ENCODE measurements at regions not wholly inside any gene's neighbourhood (a gene's known extent, or its start where the extent isn't known, plus 50 kb on each side); places are given as distances from the start of the nearest gene placed in this dataset.

DNA sequence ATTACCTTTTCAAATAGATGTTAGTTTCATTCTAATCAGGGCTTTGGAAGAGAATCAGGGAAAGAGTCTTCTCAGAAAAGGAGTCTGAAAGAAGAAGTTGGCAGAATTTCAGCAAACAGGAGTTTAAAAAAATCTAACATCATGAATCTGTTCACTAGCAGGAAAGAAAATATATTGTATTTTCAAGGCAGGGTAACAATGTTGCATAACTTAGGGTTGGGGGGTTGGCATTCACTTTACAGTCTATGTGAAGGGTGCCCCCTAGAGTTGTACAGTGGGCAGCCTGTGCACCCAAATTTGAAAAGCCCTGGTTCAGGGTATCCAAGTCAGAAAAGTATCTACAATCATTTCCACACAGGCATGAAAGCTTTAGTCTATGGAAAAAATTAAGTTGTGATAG, 348.4 kb upstream of the SLC30A5 start:
- DNase-seq, result peak in 2 of 3 donors; percentile 37 to 63

DNA sequence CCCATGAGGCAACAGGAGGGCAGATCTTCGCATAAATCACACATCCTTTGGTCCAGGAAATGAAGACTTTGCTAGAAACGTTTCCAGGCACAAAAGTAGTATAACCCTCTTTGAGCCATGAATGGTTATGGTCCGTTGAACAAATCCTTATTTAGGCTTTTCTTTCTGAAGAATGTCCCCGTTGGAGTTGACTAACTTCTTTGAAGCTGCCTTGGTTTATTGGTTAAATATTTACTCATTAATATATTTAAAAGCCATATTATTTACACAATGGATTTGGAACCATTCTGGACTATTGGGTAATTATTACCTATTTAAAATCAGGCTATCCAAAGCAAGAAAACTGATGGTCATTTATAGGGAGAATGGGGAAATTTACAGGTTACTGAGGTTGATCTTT, 347.6 kb upstream of the SLC30A5 start:
- no peak for DNase-seq

DNA sequence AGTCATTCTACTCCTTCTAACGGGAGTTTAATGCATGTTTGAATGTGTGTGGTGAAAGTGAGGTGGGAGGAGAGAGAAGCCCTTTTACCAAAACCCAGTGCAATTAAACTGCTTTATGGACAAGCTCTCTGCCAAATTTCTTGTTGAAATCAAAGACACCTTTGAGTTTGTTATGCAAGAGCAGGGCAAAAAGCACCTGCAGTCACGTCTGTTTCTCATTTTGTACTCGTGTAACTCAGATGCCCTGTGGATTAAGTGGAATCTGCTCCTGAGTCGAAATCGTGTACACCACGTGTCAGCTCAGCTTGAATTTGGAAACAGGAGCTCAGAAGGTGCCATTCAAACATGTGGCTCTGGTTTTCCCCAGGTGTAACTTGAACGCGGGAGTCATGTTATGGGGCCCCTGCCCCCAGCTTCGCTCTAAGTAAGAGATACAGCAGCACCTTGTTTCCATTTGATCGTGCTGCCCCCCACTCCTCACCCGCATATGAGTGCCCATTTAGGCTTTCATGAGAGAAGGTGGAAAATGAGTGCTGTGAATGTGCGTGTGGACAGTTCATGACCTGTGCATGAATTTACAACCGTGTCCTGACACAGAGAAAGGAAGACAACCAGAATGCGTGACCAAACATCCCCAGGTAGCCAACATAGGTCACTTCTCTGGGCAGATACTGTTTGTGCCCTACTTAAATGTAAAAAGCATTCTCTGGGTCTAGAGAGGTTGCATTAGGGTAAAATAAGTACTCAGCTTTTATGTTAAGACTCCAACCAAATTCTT, 347.0 kb upstream of the SLC30A5 start:
- no peak for DNase-seq

DNA sequence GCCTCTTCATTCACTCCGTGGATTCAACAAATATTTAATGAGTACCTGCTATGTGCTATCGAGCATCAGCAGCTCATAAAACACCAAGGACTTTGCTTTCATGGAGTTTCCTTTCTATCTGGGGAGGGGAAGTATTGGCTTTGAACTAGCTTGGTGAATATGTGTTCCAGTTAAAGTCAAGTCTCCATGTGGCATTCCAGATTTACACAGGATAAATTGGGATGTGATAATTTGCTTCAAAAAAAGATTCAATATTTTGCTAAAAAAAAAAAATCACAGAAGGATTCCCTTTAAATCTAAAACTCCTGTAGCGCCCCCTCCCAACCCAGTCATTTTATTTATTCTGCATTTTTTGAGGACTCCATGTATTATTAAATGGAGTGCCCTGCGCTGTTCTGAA, 346.3 kb upstream of the SLC30A5 start:
- no peak for DNase-seq

DNA sequence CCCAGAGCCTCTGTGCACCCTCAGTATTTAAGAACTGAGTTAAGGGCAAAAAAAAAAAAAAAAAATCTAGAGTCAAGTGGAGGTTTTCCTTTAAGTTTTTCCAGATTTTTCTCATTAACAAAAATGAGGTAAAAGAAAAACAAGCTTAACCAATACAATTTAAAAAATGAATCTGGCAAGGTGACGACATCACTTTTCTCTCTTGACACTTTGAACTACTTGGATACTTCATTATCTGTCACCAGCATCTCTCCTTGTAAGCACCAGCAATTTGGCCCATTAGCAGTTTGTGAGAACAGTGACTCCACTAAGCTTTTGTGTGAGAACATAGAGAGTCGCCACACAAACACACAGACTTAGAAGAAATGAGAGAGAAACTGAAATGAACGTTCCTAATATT, 345.7 kb upstream of the SLC30A5 start:
- DNase-seq, result no peak

DNA sequence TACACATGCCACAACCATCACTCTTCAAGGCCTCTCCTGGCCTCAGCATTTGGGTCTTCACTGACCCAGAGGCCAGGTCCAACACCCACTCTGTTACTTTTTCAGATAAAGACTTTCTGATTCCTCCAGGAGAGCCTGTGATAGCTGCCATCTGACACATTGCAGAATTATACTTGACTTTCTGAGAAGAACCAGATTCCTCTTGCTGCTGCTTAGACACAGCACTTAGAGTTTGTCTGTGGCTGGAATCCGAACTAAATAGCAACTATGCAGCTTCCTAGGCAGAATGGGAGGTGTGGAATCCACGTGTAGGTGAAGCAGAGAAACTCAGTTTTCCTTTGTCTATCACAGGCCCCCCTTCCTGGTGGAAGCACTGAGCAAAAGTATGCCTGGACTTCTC, 344.7 kb upstream of the SLC30A5 start:
- no peak for DNase-seq

DNA sequence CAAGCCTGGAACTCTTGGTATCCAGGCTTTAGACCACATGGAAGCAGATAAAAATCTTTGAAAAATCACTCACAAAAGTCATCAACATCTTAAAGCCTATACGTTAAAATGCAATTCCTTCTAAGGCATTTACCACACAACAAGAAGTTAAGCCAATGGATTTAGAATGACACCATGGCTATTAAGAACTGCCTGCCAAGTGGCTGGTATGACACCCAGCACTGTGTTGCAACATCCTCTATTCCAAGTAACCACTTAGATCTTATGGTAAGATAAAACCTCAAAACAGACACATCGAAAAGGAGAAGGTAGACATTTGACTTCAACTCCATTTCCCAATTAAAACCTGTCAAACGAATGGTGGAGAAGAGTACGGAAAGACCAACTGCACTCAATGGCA, 344.2 kb upstream of the SLC30A5 start:
- DNase-seq, result no peak

DNA sequence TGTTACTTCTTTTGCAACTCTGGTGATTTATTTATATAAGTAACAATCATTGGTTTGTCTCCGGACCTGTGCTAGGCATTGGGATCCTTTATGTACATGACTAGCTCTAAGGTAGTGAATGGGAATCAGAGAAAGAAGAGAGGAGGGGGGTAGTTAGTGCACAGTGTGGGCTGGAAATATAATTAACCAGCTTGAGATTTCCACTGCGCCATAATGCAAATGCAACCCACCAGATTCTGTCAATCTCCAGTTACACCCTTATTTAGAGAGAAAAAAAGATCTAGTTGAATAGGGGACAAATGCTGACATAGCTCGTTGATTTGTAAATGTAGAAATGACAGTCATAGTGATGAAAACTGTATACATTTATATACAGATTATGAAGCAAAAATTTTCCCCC, 342.2 kb upstream of the SLC30A5 start:
- DNase-seq, result no peak

DNA sequence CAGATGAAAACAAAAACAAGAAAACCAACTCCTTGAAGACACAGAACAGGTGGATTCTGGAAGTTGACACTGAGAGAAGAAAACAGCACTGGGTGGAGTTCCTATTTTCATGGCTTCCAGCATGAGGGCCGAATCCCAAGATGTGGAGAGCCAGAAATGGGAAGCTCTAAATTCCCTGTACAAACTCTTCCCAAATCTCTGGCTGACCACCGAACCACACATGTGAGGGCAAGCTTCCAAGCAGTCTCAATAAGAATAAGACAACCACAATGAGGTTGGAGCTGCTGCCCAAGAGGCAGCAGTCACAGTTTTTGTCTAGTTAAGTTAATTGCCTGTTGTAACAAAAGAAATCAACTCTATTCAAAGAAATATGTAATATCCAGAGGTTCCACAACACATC, 339.3 kb upstream of the SLC30A5 start:
- no peak for DNase-seq

DNA sequence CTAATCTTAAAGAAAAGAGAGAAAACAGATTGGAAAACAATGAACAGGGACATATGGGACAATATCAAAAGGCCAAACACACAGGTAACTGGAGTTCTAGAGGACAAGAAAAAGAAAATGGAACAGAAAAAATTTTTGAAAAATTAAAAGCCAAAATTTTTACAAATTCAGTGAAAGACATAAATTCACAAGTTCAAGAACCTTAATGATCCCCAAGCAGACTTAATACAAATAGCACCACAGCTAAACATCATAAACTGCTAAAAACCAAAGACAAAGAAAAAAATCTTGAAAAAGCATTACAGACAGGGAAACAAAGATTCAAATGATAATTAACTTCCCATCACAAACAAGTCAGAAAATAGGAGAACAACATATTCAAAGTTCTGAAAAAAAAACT, 338.5 kb upstream of the SLC30A5 start:
- no peak for DNase-seq

DNA sequence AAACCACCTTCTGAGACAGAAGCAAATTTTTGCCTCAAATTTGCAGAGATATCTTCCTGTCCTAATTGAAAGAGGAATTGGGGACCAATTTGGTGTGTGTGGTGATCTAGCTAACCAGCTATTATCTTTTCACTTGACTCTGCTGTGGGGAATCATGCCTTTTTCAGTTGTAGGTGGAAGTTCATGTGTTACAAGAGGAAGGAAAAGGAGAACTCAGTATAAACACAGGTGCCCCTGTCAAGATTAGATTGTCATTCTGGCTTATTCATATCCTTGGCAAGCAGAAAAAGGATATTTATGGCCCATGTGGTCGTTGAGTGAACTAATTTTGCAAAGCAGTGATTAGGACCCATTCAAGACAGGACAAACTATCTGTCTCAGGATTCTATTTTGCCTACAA, 336.8 kb upstream of the SLC30A5 start:
- no peak for DNase-seq

DNA sequence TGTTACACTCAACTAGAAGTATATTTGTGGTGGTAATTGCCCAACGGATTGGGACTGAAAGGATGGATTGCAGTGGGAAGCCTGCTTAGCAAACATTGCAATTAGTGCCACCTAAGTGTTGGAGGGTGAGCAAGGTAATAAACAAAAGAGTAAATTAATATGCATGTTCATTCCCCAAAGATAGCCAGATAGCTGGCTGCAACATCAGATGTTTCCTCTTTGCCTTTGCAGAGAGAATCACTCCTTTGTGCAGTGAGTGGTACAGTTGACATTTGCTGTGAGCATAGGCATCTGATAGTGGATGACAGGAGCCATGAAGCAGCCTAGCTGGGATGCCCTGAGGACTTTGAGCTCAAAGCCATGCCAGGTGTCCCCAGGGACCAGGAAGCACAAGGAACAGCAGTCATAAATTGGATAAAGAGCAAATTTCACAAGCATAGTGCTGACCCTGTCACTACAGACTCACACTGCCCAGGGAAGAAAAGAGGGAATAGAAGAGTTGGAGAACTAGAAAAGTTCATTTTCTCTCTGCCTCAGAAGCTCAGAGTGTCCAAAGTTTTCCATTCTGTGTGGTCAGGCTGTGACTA, 336.1 kb upstream of the SLC30A5 start:
- no peak for DNase-seq

DNA sequence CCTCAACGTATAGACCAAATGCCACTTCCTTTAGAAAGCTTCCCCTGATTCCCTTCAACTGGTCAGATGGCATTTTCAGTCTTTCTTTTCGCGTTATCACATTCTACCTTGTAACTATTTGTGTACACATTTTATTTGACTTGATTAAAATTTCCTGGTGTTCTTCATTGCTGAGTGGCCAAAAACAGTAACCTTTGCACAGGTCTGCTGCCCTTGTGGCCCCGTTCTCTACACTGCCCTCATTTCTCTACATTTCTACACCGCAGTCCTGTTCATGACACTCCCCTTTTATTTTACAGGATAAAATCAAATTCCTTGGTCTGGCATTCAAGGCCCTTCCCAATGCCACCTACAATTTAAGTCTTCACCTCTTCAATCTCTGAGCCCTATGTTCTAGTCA, 334.2 kb upstream of the SLC30A5 start:
- DNase-seq, result no peak

DNA sequence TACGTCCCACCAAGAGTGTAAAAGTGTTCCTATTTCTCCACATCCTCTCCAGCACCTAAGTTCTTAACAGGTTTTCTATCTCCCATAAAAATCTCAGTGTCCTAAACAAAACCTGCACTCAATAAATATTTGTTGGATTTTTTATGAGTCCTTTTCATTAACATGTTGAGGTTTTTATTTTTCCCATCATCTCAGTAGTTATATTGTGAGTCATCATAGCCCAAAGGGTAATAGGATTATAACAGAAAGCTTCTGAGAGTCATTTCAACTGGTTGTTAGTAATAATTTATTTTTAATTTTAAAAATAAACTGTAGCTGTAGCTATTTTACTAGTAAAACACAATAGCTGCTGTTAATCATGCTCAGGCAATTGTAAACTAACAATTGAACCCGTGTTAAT, 331.6 kb upstream of the SLC30A5 start:
- DNase-seq, result no peak

DNA sequence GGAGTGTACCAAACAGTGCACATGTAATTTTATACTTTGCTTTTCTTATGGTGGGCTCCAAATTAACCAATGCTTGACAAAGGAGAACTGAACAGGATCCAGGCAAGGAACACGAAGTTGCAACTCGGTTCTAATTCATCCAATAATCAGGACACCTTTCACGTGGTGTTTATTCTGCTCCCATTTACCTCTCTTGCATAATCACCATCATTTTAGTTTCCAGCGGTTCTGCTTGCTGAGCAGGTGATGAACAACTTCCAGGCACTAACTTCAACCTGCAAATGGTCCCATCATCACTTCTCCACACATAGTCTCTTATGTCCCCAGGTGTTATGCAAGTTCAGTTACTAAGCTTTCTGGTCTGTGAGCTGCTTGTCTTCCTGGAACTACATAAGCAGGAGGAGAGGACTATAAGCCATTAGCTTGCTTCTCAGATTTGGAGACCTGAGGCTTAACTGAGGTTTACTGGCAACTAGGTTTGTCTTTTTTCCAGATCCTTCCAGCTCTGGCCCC, 326.8 kb upstream of the SLC30A5 start:
- no peak for DNase-seq

DNA sequence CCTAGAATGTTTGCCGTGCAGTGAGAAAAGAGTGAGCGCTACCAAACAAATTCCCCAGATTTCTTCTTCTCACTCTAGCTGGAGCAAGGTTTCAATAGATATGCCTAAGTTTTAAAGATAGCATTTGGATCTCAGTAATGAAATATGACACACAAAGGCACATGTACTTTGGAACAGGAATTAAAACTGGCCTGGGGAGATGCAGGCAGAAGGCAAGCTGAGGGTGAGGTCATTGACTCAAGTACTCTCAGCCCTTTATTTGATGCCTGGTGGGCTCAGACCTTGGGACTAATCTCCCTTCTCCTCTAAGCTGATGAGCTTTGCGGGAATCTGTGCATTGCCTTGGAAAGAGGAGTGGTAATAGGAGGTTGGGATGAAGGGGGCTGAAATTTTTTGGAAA, 323.3 kb upstream of the SLC30A5 start:
- peak in 1 of 3 donors; percentile 6 for DNase-seq

DNA sequence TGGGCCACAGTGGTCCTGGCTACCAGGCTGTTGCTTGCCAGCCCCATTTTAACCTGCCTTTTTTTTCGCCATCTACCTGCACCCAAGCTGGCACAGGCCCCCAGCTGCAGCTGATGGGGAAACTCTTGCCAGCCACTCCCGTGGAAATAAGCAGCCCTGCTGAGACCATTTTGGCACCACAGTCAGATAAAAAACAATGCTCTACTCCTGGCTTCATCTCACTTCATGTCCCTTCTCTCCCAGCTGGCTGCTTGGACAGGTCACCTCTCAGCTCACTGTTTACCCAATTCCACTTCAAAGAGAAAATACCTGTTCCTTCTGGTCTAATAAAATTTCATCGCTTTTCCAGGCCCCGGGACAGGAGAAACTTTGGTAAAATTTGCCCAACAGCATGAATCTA, 322.6 kb upstream of the SLC30A5 start:
- no peak for DNase-seq

DNA sequence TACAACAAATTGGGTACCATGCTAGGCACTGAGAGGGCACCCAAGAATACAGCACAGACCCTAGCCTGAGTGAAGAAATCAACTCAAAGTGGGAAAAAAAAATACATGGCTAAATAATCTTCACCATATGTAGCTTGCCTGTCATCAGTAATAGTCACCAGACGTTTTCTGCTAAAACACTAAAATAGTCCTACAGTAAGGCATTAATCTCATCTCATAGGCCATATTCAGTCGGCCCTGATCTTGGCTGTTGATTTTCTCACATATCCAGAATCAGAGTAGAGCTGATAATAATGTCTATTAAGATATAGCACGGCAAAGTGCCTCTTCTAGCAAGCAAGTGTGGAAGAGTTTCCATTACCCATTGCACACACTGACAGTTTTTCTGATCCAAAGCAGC, 322.1 kb upstream of the SLC30A5 start:
- no peak for DNase-seq

DNA sequence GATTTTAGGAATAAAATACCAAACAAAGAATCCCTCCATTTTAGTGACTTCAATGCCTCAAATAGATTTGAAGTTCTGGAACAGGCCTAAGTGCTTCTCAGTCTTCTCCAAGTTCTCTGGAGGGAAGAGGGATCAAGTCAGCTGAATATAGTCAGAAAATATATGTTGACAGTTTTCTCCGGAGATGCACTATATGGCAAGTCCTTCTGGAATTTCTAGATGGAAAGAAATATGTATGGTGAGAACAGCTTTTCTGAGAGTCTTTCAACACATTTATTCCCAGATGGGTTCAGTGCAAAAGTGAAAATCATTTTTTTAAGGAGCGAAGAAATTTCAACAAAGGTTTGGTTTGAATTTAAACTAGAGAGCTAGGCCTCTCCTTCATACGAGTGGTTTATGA, 317.4 kb upstream of the SLC30A5 start:
- DNase-seq, result no peak

DNA sequence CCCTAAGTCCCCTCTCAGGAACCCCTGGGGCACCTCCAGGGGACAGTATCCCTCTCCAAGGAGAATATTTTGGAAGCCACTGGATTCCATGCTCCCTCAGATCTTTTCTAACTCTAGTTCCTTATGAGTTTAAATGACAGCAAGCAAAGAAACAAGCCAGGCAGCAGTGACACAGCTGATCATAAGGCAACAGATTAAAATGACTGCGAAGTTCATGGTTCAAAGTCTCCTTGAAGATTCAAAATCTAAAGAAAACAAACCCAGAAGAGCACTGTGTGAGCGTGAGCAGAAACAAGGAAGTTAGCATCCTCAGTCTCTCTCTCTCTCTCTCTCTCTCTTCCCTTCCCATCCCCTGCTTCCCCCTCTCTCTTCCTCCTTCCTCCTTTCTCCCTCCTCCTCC, 316.7 kb upstream of the SLC30A5 start:
- DNase-seq, result no peak

DNA sequence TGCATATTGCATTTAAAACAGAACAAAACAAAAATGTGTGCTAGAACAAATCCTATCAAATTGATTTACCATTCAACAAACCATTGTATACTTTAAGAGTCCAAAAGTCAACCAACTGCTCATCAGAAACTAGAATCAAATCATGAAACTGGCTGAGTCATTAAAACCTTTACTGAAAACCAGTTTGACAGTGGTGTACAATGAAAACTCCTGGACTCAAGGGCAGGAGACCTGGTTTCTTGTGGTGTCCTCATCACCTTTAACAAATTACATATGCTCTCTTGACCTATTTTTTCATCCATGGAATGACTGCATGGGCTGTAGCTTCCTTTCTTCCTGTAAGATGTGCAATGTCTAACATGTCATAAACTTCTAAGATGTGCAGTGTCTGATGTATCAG, 315.3 kb upstream of the SLC30A5 start:
- DNase-seq, result no peak

DNA sequence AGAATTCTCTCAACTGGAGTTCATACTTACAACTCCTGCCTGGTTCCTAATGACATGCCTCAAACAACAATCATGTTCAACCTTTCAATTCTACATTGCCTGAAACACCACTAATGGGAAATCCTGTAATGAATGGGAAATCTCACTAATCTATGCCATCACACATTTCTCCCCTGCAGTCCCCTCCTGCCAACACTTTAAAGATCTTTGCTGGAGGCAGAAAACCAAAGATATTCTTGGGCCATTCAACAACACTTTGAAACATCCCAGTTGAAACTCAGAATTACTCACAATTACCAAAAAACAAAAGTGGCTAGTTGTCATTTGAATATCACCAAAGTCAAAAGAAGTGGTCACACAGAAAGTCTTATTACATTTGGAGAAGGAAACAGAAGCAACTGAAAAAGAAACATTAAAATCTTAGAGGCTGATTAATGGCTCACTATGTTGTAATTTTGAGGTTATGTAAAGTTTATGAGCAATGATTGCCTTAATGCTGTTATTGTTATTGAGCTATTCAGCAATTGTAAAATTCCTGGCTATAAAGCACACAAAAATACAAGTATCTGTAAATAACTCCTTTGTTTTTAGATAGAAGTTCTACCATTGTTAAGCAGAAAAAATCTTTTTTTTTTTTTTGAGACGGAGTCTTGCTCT, 313.4 kb upstream of the SLC30A5 start:
- no peak for DNase-seq

DNA sequence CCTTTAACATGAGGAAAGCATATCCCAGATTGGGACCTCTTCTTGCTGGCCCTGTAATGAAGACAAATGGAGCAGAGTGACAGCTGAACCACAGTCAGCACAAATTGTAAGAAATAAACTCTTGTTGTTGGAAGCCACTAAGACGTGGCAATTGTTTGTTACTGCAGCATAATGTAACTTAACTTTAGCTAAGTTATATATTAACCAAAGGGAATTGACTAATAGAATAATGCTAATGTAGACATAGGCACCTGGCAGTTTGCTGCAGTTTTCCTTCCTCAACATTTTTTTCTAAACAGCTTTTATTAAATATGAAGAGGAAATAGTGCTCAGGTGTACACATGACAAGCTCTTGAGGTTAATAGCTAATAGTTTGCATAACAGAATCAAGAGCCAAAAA, 300.7 kb upstream of the SLC30A5 start:
- DNase-seq, result no peak

All from muscle of back (tissue), 3 donors.